CD4-positive, alpha-beta T cell (primary cell): ENCODE measurements at regions not wholly inside any gene's neighbourhood (a gene's known extent, or its start where the extent isn't known, plus 50 kb on each side); places are given as distances from the start of the nearest gene placed in this dataset.

Experiments
- ATAC-seq: fragments of 200-7000 bp; cut with Tn5 transposase; one replicate; pipeline ENCODE4 v1.10.0; 2022; ENCODE audit warnings: mild to moderate bottlenecking; ENCODE audit not compliant: poor library complexity
- CTCF ChIA-PET: fragments of 350-600 bp; sonication (Branson Sonifier 250); formaldehyde crosslinking; loops from one replicate; lab custom pipeline; 2021; ENCODE audit warnings: antibody characterized with exemption, inconsistent platforms; lab: Charles Lee
- POLR2A ChIA-PET: fragments of 350-600 bp; sonication (Branson Sonifier 250); formaldehyde crosslinking; loops from one replicate; lab custom pipeline; 2021; ENCODE audit warnings: antibody characterized with exemption, inconsistent platforms; lab: Charles Lee
- DNase-seq, 14 experiments: peaks; one replicate each; pipeline ENCODE4 v3.0.0-alpha.2; 2013 to 2020; ENCODE audit warnings: mixed read lengths in 2 of 14
- H3K27ac ChIP-seq, 2 donors: one replicate each; pipeline versions ENCODE4 v1.5.1 to v1.7.0; 2013; ENCODE audit warnings: low read length in 2 of 2, low read depth in 1 of 2, mild to moderate bottlenecking in 1 of 2
- H3K27me3 ChIP-seq, 2 experiments: 1 replicate in 1 of 2; 2 replicates in 1 of 2; pipeline versions ENCODE4 v1.6.1 to v1.7.0; 2013; ENCODE audit warnings: low read length in 2 of 2, control low read depth in 1 of 2, mild to moderate bottlenecking in 1 of 2, moderate library complexity in 1 of 2; ENCODE audit not compliant: insufficient read depth in 2 of 2, control insufficient read depth in 1 of 2
- H3K36me3 ChIP-seq: one replicate; pipeline ENCODE4 v1.6.1; 2013; ENCODE audit warnings: low read length, control low read depth; ENCODE audit not compliant: insufficient read depth
- H3K4me1 ChIP-seq: one replicate; pipeline ENCODE4 v1.6.1; 2013; ENCODE audit warnings: low read length, control low read depth; ENCODE audit not compliant: insufficient read depth
- H3K4me3 ChIP-seq: one replicate; pipeline ENCODE4 v1.5.1; 2013; ENCODE audit warnings: mild to moderate bottlenecking, low read length, moderate library complexity
- H3K9me3 ChIP-seq, 2 experiments: 1 replicate in 1 of 2; 2 replicates in 1 of 2; pipeline versions ENCODE4 v1.6.1 to v1.7.0; 2013; ENCODE audit warnings: low read length in 2 of 2, mild to moderate bottlenecking in 2 of 2, control low read depth in 1 of 2, moderate library complexity in 1 of 2; ENCODE audit not compliant: control insufficient read depth in 1 of 2, insufficient read depth in 1 of 2
- H3K27ac Mint-ChIP-seq: one replicate; pipeline ENCODE4 v1.8.0; 2020; ENCODE audit warnings: mixed read lengths
- H3K27me3 Mint-ChIP-seq: one replicate; pipeline ENCODE4 v1.8.0; 2021; ENCODE audit warnings: mixed read lengths
- H3K36me3 Mint-ChIP-seq: one replicate; pipeline ENCODE4 v1.8.0; 2021; ENCODE audit warnings: low read depth, mixed read lengths
- H3K4me1 Mint-ChIP-seq: one replicate; pipeline ENCODE4 v1.8.0; 2021; ENCODE audit warnings: low read depth, mixed read lengths
- H3K4me3 Mint-ChIP-seq: one replicate; pipeline ENCODE4 v1.8.0; 2020; ENCODE audit warnings: mild to moderate bottlenecking, mixed read lengths
- H3K9me3 Mint-ChIP-seq: one replicate; pipeline ENCODE4 v1.8.0; 2020; ENCODE audit warnings: mixed read lengths
- intact Hi-C, 2 experiments: fragments of 100-400 bp; cut with DNase I in 1 of 2; cut with micrococcal nuclease in 1 of 2; formaldehyde crosslinking; loops; one replicate each; pipeline versions ENCODE4 v1.15.1 to v1.9.0; 2023 to 2025; cut with DNase I, micrococcal nuclease
- TF ChIP-seq, protein P1 (sequence below): fragments of 200-600 bp; IDR thresholded peaks from one replicate; pipeline ENCODE4 v1.8.0; 2022; ENCODE audit warnings: antibody characterized with exemption, mild to moderate bottlenecking

DNA sequence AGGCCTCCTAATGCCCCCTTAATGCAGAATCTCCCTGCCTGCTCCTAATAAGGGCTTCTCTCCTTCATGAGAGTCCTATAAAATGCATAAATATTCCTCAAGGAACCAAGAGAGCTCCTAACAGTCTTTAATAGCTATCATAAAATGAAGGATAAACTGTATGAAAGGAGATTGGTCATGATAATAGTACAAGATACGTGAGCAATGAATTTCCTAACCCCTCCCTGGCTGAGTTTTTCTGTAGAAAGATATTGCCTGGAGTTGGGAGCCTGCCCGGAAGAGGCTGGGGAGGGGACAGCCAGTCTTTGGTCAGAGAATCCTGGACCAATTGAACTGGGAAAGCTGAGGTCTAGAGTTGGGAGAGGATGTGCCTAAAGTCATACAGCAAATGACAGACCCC, 321.9 kb upstream of the CDH5 start:
- H3K4me3 Mint-ChIP-seq: no peak overlapping the region
- H3K27ac ChIP-seq: no peak overlapping the region
- ChIA-PET POLR2A (no interaction called here), CTCF (no interaction called here)
- H3K9me3 Mint-ChIP-seq: no peaks in the 10 kb centered on the region
- H3K27me3 Mint-ChIP-seq: peaks cover 25% of the 10 kb centered on the region
- no peak overlapping the region for H3K4me3 ChIP-seq
- no peaks in the 10 kb centered on the region for H3K36me3 Mint-ChIP-seq
- no peaks in the 10 kb centered on the region for H3K4me1 ChIP-seq
- intact Hi-C loops: no loop called here
- H3K36me3 ChIP-seq: no peaks in the 10 kb centered on the region
- H3K9me3 ChIP-seq: peaks cover 0 to 4% of the 10 kb centered on the region in 2 experiments
- ATAC-seq (no peak), DNase-seq (no peak)
- no peaks in the 10 kb centered on the region for H3K27me3 ChIP-seq
- TF ChIP-seq, protein P1, sequence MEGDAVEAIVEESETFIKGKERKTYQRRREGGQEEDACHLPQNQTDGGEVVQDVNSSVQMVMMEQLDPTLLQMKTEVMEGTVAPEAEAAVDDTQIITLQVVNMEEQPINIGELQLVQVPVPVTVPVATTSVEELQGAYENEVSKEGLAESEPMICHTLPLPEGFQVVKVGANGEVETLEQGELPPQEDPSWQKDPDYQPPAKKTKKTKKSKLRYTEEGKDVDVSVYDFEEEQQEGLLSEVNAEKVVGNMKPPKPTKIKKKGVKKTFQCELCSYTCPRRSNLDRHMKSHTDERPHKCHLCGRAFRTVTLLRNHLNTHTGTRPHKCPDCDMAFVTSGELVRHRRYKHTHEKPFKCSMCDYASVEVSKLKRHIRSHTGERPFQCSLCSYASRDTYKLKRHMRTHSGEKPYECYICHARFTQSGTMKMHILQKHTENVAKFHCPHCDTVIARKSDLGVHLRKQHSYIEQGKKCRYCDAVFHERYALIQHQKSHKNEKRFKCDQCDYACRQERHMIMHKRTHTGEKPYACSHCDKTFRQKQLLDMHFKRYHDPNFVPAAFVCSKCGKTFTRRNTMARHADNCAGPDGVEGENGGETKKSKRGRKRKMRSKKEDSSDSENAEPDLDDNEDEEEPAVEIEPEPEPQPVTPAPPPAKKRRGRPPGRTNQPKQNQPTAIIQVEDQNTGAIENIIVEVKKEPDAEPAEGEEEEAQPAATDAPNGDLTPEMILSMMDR: no peak
- H3K4me1 Mint-ChIP-seq: no peaks in the 10 kb centered on the region
- no peak overlapping the region for H3K27ac Mint-ChIP-seq

DNA sequence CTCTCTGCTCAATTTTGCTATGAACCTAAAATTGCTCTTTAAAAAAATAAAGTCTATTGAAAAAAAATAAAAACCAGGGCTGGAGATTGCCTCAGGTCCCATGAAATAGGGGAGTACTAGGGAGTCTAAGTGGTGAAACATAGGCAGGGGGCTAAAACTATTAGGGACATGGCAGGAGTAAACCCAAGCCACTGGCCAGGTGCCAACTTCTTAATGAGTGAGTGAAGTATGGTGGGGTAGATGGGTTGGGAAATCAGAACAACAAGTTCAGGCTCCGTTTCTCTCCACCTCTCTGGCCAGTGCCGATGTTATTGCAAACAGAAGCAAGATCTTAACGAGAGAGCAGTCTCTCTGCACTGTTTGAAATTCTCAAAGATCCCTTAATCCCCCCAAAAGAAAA, 322.4 kb upstream of the CDH5 start:
- H3K36me3 Mint-ChIP-seq: no peaks in the 10 kb centered on the region
- TF ChIP-seq, protein P1: no peak
- POLR2A ChIA-PET: no interaction called here
- no peak for DNase-seq
- no peaks in the 10 kb centered on the region for H3K4me1 Mint-ChIP-seq
- CTCF ChIA-PET: no interaction called here
- Histone ChIP-seq H3K27ac (no peak overlapping the region), H3K27me3 (no peaks in the 10 kb centered on the region), H3K36me3 (no peaks in the 10 kb centered on the region), H3K4me1 (no peaks in the 10 kb centered on the region), H3K4me3 (no peak overlapping the region), H3K9me3 (peaks cover 0 to 4% of the 10 kb centered on the region in 2 experiments)
- no peaks in the 10 kb centered on the region for H3K9me3 Mint-ChIP-seq
- no peak for ATAC-seq
- intact Hi-C loops: no loop called here
- peaks cover 28% of the 10 kb centered on the region for H3K27me3 Mint-ChIP-seq
- no peak overlapping the region for H3K4me3 Mint-ChIP-seq
- H3K27ac Mint-ChIP-seq: no peak overlapping the region

DNA sequence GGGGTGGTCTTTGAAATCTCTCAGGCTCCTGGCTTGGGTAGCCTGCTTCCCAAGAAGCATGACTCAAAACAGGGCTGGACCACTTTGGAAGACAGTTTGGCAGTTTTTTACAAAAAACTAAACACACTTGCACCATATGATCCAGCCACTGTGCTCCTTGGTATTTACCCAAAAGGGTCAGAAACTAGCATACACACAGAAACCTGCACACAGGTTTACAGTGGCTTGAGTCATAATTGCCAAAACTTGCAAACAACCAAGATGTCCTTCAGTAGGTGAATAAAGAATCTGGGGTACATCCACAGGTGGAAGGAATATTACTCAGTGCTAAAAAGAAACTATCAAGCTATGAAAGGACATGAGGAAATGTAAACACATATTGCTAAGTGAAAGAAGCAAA, 323.2 kb upstream of the CDH5 start:
- CTCF ChIA-PET: no interaction called here
- intact Hi-C loops: no loop called here
- ATAC-seq: no peak

More for the DNA sequence above, 323.2 kb upstream of the CDH5 start:
- H3K4me1 ChIP-seq: no peaks in the 10 kb centered on the region
- peaks cover 0 to 4% of the 10 kb centered on the region in 2 experiments for H3K27me3 ChIP-seq
- H3K9me3 Mint-ChIP-seq: no peaks in the 10 kb centered on the region
- H3K27me3 Mint-ChIP-seq: peaks cover 33% of the 10 kb centered on the region
- H3K4me3 Mint-ChIP-seq: no peak overlapping the region
- POLR2A ChIA-PET: no interaction called here
- no peak for DNase-seq
- H3K36me3 ChIP-seq: no peaks in the 10 kb centered on the region
- H3K27ac Mint-ChIP-seq: no peak overlapping the region
- no peaks in the 10 kb centered on the region for H3K36me3 Mint-ChIP-seq
- H3K4me1 Mint-ChIP-seq: no peaks in the 10 kb centered on the region
- H3K9me3 ChIP-seq: peaks cover 0 to 4% of the 10 kb centered on the region in 2 experiments
- no peak overlapping the region for H3K27ac ChIP-seq
- TF ChIP-seq, protein P1: no peak
- no peak overlapping the region for H3K4me3 ChIP-seq
